ENCODE measurements at regions not wholly inside any gene's neighbourhood (a gene's known extent, or its start where the extent isn't known, plus 50 kb on each side); places are given as distances from the start of the nearest gene placed in this dataset.

GRCh38 chr6:138614151-138614550, 114.9 kb upstream of the NHSL1 start:
- DNase-seq: no peak

GRCh38 chr6:138618168-138618567, 118.9 kb upstream of the NHSL1 start:
- DNase-seq: no peak

- no peak for DNase-seq
Measured at GRCh38 chr6:138620630-138621029, 121.3 kb upstream of the NHSL1 start.

- no peak for DNase-seq
Measured at GRCh38 chr6:138622967-138623366, 123.7 kb upstream of the NHSL1 start.

- DNase-seq: no peak
Measured at GRCh38 chr6:138631566-138631965, 132.3 kb upstream of the NHSL1 start.

- DNase-seq: no peak
Measured at GRCh38 chr6:138637822-138638221, 135.7 kb upstream of the CCDC28A start.

- no peak for DNase-seq
Measured at GRCh38 chr6:138638604-138639003, 135.0 kb upstream of the CCDC28A start.

GRCh38 chr6:138640028-138640427, 133.5 kb upstream of the CCDC28A start:
- no peak for DNase-seq

GRCh38 chr6:138643210-138643609, 130.4 kb upstream of the CCDC28A start:
- no peak for DNase-seq

- DNase-seq: no peak
Measured at GRCh38 chr6:138645976-138646640, 127.5 kb upstream of the CCDC28A start.

GRCh38 chr6:138647006-138647405, 126.6 kb upstream of the CCDC28A start:
- DNase-seq: no peak

- no peak for DNase-seq
Measured at GRCh38 chr6:138648127-138648526, 125.4 kb upstream of the CCDC28A start.

- no peak for DNase-seq
Measured at GRCh38 chr6:138651491-138651890, 122.1 kb upstream of the CCDC28A start.

GRCh38 chr6:138652824-138653223, 120.7 kb upstream of the CCDC28A start:
- DNase-seq: no peak

- DNase-seq: no peak
Measured at GRCh38 chr6:138653435-138653834, 120.1 kb upstream of the CCDC28A start.

GRCh38 chr6:138654715-138655634, 118.6 kb upstream of the CCDC28A start:
- no peak for DNase-seq

GRCh38 chr6:138655828-138656227, 117.7 kb upstream of the CCDC28A start:
- no peak for DNase-seq

- peak in 1 of 2 experiments; percentile 7 for DNase-seq
Measured at GRCh38 chr6:138656364-138657064, 117.1 kb upstream of the CCDC28A start.

GRCh38 chr6:138657065-138657425, 116.5 kb upstream of the CCDC28A start:
- no peak for DNase-seq

- DNase-seq: no peak
Measured at GRCh38 chr6:138659998-138660397, 113.6 kb upstream of the CCDC28A start.

GRCh38 chr6:138662471-138662870, 111.1 kb upstream of the CCDC28A start:
- DNase-seq: no peak

GRCh38 chr6:138663892-138664291, 109.7 kb upstream of the CCDC28A start:
- no peak for DNase-seq

GRCh38 chr6:138664745-138665144, 108.8 kb upstream of the CCDC28A start:
- DNase-seq: no peak

- no peak for DNase-seq
Measured at GRCh38 chr6:138666636-138667035, 106.9 kb upstream of the CCDC28A start.

Data from NCI-H1930 (cell line).